Glutamatergic neuron (in vitro differentiated cells): ENCODE measurements at regions not wholly inside any gene's neighbourhood (a gene's known extent, or its start where the extent isn't known, plus 50 kb on each side); places are given as distances from the start of the nearest gene placed in this dataset.

Source experiments
- DNase-seq: peaks from one replicate; pipeline ENCODE4 v3.0.0; 2022
- H3K27ac Mint-ChIP-seq: one replicate; pipeline ENCODE4 v1.8.0; 2020; ENCODE audit warnings: mild to moderate bottlenecking, mixed read lengths, inconsistent platforms; ENCODE audit not compliant: unreplicated experiment
- H3K27me3 Mint-ChIP-seq: one replicate; pipeline ENCODE4 v1.8.0; 2020; ENCODE audit warnings: mild to moderate bottlenecking, moderate library complexity, mixed read lengths, inconsistent platforms; ENCODE audit not compliant: unreplicated experiment
- H3K36me3 Mint-ChIP-seq: one replicate; pipeline ENCODE4 v1.8.0; 2020; ENCODE audit warnings: mild to moderate bottlenecking, mixed read lengths, inconsistent platforms; ENCODE audit not compliant: unreplicated experiment
- H3K4me1 Mint-ChIP-seq: one replicate; pipeline ENCODE4 v1.8.0; 2020; ENCODE audit warnings: mild to moderate bottlenecking, low read depth, mixed read lengths, inconsistent platforms; ENCODE audit not compliant: unreplicated experiment
- H3K4me3 Mint-ChIP-seq: one replicate; pipeline ENCODE4 v1.8.0; 2020; ENCODE audit warnings: mild to moderate bottlenecking, mixed read lengths, inconsistent platforms; ENCODE audit not compliant: unreplicated experiment
- H3K9me3 Mint-ChIP-seq: one replicate; pipeline ENCODE4 v1.8.0; 2020; ENCODE audit warnings: mild to moderate bottlenecking, moderate library complexity, mixed read lengths, inconsistent platforms; ENCODE audit not compliant: unreplicated experiment
- CTCF ChIP-seq: fragments of 200-600 bp; sonication (generic); IDR thresholded peaks from one replicate; pipeline ENCODE4 v1.5.0; 2021; ENCODE audit not compliant: partially characterized antibody, unreplicated experiment

- Mint-ChIP-seq H3K4me3 (no peak overlapping the region), H3K4me1 (peaks cover 5% of the 10 kb centered on the region), H3K27me3 (no peaks in the 10 kb centered on the region), H3K9me3 (peaks cover under 1% of the 10 kb centered on the region), H3K36me3 (no peaks in the 10 kb centered on the region), H3K27ac (no peak overlapping the region)
- TF ChIP-seq CTCF: no peak
- DNase-seq: no peak
Observed at GRCh38 chr9:107866711-107867311, 377.2 kb upstream of the KLF4 start.

GRCh38 chr9:107863396-107863795 is 373.8 kb upstream of the KLF4 start:
- Mint-ChIP-seq H3K27ac (no peak overlapping the region), H3K27me3 (peaks cover 1% of the 10 kb centered on the region), H3K4me1 (peaks cover 5% of the 10 kb centered on the region), H3K9me3 (peaks cover 2% of the 10 kb centered on the region), H3K4me3 (no peak overlapping the region), H3K36me3 (no peaks in the 10 kb centered on the region)
- no peak for DNase-seq
- no peak for TF ChIP-seq CTCF

- peaks cover 1% of the 10 kb centered on the region for H3K27me3 Mint-ChIP-seq
- peaks cover 2% of the 10 kb centered on the region for H3K9me3 Mint-ChIP-seq
- H3K4me1 Mint-ChIP-seq: peaks cover 2% of the 10 kb centered on the region
- no peaks in the 10 kb centered on the region for H3K36me3 Mint-ChIP-seq
- DNase-seq: no peak
- TF ChIP-seq CTCF: no peak
- H3K27ac Mint-ChIP-seq: no peak overlapping the region
- no peak overlapping the region for H3K4me3 Mint-ChIP-seq
Observed at GRCh38 chr9:107862881-107863280, 373.3 kb upstream of the KLF4 start.

GRCh38 chr9:107862323-107862722 is 372.8 kb upstream of the KLF4 start:
- no peak for TF ChIP-seq CTCF
- H3K9me3 Mint-ChIP-seq: peaks cover 2% of the 10 kb centered on the region
- no peak for DNase-seq
- H3K4me3 Mint-ChIP-seq: no peak overlapping the region
- no peaks in the 10 kb centered on the region for H3K36me3 Mint-ChIP-seq
- no peaks in the 10 kb centered on the region for H3K4me1 Mint-ChIP-seq
- H3K27me3 Mint-ChIP-seq: peaks cover 1% of the 10 kb centered on the region
- no peak overlapping the region for H3K27ac Mint-ChIP-seq

- no peak for TF ChIP-seq CTCF
- Mint-ChIP-seq H3K36me3 (no peaks in the 10 kb centered on the region), H3K27ac (no peak overlapping the region), H3K27me3 (peaks cover 1% of the 10 kb centered on the region), H3K9me3 (peaks cover 2% of the 10 kb centered on the region), H3K4me1 (no peaks in the 10 kb centered on the region), H3K4me3 (no peak overlapping the region)
- DNase-seq: no peak
Observed at GRCh38 chr9:107861075-107861474, 371.5 kb upstream of the KLF4 start.
